HG03045 (cell line): ENCODE measurements at regions not wholly inside any gene's neighbourhood (a gene's known extent, or its start where the extent isn't known, plus 50 kb on each side); places are given as distances from the start of the nearest gene placed in this dataset.
"Not testable (repeated sequence)": the region's sequence is repeated elsewhere in the genome, so short reads cannot be mapped to it uniquely, and the experiment has no call there.

Experiments used
- ATAC-seq: cut with Tn5 transposase; IDR thresholded peaks from one replicate; pipeline ENCODE4 v1.9.1; 2021; ENCODE audit warnings: mild to moderate bottlenecking, moderate library complexity; ENCODE audit not compliant: unreplicated experiment

DNA sequence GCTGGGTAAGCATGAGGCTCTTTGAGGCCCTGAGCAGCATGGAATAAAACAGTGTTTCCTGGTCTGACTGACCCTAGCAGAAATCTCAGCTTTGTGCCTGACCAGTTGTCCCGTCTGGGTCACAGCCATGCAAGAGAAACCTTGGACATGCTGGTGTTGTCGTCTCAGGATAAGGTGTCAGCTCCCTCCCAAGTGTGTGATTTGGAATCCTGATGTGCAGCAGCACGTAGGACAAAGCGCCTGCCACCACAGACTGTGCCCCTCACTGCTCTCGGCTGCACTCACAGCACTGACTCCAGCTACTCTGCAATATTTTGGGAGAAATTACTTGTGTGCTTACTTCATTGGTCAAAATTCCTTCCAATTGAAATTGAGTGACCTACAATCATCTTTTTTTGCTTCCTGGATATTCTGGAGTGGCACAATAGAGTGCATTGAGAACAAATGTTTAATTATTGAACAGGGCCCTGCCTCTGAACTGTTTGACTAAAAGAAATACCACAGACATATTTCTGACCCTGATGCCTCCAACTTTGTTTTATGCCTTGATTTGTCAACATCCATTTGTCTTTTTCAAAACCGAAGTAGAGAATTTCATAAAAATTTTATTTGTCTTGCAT, 352.4 kb downstream of the SOCS6 start:
- no peak for ATAC-seq

DNA sequence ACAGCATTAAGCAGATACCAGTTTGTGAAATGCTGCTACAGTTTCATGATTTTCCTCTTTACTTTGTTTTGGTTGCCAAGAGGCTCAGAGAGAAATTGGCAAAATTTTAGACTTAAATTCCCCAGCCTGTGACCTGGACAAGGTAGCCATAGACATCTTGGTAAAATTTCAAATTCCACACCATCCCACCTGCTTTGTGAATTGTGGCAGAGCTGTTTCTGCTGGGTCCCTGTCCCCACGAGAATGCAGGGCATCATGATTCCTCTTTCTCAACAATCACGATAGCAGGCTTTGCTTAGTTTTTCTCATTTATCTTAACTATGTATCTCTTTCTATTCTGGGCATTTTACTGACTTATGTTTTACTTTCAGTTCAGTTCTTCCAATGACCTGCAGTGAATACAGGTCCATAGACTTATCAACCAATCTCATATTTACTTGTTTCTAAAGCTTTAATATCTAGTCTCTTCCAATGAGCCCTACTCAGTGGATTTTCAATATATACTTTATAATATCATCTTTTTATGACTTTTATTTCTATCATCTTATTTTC, 351.6 kb downstream of the SOCS6 start:
- ATAC-seq = no peak

GRCh38 chr18:70636991-70637390, 348.1 kb downstream of the SOCS6 start:
- no peak for ATAC-seq

GRCh38 chr18:70634576-70635147, 345.8 kb downstream of the SOCS6 start:
- no peak for ATAC-seq

DNA sequence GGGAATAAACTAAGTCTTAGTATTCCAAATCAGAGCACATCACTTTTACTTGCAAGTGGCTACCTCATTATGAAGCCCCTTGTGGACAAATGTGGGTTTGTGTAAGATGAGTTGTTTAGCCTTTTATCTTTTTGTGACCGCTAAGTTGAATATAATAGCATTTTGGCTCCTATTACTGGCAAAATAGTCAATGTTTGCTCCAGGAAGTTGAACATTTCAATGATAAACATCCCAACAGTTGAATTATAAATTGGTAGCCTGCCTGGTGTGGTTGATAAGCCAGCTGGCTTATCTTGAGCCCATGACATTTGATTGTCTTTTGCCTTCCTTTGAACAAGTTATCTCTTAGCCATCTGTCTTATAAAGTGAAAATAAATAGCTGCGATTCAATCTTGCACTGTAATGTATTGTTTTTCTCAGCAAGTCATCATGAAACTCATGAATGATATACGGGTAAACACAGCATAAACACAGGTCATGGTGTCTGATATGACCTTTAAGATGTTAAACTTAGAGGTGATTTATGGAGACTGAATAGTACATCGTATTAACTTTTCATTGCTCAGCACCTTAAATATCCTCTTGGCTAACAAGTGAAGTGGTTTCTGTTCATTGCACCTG, 338.4 kb downstream of the SOCS6 start:
- ATAC-seq = no peak

DNA sequence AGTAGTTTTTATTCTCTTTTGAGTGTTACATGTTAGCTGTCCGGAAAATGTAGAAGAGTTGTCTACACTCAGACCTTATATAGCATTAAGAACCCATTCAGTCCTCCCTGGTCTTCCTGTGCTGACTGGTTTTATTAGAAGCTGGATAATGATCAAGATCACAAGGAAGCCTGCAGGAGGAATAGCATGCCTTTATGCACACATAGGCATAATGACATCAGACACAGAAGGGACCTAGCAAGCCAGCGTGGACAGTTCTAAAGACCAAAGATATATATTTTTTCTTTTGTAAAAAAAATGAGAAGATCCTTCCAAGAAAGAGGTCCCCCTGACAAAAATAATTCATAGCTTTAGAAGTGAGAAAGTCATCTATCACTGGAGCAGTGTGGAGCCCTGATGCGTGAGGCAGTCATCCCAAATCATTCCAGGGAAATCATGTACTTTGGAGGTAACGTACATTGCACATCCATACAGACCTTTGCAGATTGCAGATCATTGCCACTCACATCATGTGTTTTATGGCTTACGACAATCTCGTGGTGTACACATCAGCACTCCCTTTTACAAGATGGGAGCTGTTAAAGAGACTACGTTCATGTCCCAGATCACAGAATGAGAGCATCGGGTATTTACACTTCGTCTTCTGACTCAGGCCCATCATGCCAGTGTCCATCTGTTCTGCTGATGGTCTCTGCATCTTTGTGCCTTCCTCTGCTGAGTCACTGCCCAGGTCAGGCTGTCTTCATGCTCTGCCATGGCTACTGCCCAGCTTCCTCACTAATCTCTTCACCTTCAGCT, 334.0 kb downstream of the SOCS6 start:
- ATAC-seq = no peak

DNA sequence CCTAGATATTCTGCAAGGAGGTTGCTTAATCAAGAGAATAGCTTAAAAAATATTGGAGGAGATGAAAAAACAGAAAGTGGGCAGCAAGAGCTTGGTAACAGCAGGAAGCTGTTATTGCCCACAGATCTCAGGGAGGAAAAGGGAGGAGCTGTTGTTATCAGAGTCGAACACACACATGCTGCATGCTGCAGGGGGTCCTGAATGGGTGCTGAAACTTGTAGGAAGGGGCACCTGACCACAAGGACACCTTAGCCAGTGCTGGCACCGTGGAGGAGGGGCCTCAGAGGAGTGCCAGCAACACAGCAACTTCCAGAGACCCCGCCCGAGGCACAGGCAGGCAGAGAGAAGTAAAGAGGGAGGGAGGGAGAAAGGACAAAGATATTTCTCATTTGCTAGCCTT, 332.9 kb downstream of the SOCS6 start:
- ATAC-seq = no peak

- ATAC-seq = no peak
Measured at GRCh38 chr18:70620837-70621612, 332.2 kb downstream of the SOCS6 start.

- no peak for ATAC-seq
Measured at GRCh38 chr18:70617020-70617763, 328.3 kb downstream of the SOCS6 start.

- ATAC-seq = no peak
Measured at GRCh38 chr18:70600225-70600925, 311.5 kb downstream of the SOCS6 start.

- no peak for ATAC-seq
Measured at GRCh38 chr18:70598406-70598805, 309.6 kb downstream of the SOCS6 start.

DNA sequence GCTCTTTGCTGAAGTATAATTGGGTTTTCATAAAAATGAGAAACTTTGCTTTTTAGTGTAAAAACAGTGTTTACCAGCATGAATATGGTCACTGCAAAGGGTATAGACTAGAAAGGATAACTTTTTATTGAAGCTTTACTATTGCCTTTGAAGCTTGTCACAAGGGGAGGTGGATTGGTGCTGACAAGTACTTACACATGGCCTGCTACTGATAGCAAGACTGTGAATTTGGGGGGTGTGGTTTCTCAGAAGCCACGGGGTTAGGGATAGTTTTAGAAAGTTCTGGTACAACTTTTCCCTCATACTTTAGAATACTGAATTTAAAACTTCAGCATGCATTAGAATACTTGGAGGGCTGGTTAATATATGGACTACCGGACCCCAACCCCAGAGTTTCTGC, 294.1 kb downstream of the SOCS6 start:
- ATAC-seq = no peak

- no peak for ATAC-seq
Measured at GRCh38 chr18:70578480-70578879, 289.6 kb downstream of the SOCS6 start.

- no peak for ATAC-seq
Measured at GRCh38 chr18:70577023-70577420, 288.2 kb downstream of the SOCS6 start.

DNA sequence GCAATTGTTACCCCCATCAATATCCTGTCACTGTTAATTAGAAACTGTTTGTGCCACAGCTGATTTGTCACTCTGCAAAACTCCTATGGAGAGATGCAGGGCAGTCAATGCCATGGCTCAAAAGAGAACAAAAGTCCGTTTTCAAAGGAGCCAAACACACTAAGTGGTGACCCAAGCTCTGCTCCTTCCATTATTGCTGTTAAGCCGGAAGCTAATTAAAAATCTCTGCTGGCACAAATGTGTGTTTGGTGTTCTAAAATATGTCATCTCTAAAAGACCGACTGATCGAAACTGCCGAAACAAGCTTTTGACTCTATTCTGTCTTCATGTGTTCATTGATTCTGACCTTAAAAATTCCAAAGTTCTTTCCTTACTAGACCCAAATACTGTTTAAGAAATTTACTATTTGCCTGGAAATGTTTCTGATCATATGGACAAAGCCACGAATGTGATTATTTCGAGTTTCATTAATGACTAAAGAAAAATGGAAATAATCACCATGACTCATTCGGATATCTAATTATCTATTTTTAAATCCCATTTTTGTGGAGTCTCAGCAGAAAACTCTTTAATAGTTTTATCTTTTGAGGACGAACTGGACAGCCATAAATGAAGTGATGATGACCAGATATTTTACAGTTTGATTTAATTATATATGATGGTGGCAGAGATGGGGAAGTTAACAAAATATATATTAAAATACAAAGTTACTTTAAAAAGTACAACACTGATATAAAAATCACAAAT, 287.6 kb downstream of the SOCS6 start:
- no peak for ATAC-seq

- ATAC-seq = not testable (repeated sequence)
Measured at GRCh38 chr18:70574951-70575350, 286.1 kb downstream of the SOCS6 start.

GRCh38 chr18:70569647-70570046, 280.8 kb downstream of the SOCS6 start:
- ATAC-seq = not testable (repeated sequence)

DNA sequence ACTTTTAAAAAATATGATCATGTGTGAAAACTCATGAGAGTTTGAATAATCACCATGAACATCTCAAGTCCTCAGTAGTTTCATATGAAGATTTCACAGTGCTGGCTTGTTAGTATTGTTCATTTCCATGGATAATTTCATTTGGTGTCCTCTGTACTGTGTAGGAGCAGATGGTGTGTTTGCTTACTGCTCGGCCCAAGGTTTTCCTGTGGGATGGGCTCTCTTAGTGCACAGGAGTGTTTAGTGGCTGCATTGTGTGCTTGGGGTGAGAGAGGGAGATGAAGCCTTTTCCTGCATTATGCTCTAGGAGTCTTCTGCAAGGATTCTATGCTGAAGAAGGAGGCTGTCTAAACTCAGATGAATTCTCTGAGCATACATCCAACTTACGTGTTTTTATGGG, 270.6 kb downstream of the SOCS6 start:
- ATAC-seq = no peak

GRCh38 chr18:70558371-70558770, 269.5 kb downstream of the SOCS6 start:
- ATAC-seq = no peak
